NCI-H1105 treated with DMSO at 0.1 percent for 48 hours (cell line): ENCODE measurements at regions not wholly inside any gene's neighbourhood (a gene's known extent, or its start where the extent isn't known, plus 50 kb on each side); places are given as distances from the start of the nearest gene placed in this dataset.
A peak's percentile ranks its signal among the peaks of the same experiment; 100 is the strongest.

Experiments used
- DNase-seq: peaks from one replicate; lab custom pipeline; 2025; lab: John Stamatoyannopoulos, UW

GRCh38 chr1:58310881-58311280 lies 235.6 kb downstream of the OMA1 start:
- no peak for DNase-seq

- DNase-seq = no peak
Measured at GRCh38 chr1:58310469-58310868, 236.1 kb downstream of the OMA1 start.

GRCh38 chr1:58308206-58308605 lies 238.3 kb downstream of the OMA1 start:
- DNase-seq = no peak

GRCh38 chr1:58307431-58307830 lies 239.1 kb downstream of the OMA1 start:
- DNase-seq = no peak

- no peak for DNase-seq
Measured at GRCh38 chr1:58305622-58306021, 240.9 kb downstream of the OMA1 start.

DNA sequence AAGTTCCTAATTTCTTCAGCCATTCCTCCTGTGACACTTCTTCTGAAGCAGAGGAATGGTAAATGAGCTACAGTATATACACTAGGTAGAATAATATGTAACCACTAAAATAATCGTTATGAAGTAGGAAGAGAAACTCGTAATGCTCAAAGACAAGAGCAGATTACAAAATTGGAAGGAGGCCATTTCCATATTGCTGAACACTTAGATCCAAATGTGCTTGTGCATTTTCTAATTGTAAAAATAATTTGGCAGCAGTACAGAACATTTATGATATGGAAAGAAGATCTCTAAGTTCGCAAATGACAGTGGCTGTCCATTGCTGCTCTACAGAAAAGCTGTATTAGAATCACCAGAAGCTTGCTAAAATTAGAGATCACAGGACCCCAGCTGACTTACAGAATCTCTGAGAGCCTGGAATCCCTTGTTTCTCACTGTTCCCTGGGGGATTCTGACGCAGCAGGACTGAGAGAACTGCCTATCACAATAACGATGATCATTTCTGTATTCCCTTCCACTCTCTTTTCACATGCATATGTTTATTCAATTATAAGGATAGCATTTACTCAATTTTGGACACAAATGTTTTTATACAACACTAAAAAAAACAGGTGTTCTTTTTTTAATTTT lies 242.1 kb downstream of the OMA1 start:
- DNase-seq = peak; percentile 75

DNA sequence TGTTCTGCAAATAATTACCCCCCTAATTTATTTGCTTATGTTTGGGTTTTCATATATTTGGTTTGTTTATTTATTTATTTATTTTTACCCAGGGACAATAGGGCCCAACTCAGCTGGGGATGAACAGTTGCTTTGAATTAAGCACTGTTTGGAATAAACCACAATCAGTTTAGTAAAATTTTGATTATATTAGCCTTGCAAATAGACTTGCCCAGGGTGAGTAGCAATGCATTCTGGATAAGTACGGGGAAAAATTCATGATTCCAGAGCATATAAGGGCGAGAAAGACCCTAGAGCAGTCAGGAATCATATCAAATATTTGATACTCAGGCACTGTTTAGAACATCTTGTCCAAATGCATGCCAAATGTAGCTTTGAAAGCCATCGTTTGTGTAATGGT lies 242.7 kb downstream of the OMA1 start:
- DNase-seq = no peak

GRCh38 chr1:58293388-58293787 lies 253.1 kb downstream of the OMA1 start:
- no peak for DNase-seq

- DNase-seq = no peak
Measured at GRCh38 chr1:58290685-58291372, 255.7 kb downstream of the OMA1 start.

GRCh38 chr1:58288624-58289142 lies 257.8 kb downstream of the OMA1 start:
- DNase-seq = no peak

GRCh38 chr1:58287894-58288623 lies 258.5 kb downstream of the OMA1 start:
- peak; percentile 9 for DNase-seq

DNA sequence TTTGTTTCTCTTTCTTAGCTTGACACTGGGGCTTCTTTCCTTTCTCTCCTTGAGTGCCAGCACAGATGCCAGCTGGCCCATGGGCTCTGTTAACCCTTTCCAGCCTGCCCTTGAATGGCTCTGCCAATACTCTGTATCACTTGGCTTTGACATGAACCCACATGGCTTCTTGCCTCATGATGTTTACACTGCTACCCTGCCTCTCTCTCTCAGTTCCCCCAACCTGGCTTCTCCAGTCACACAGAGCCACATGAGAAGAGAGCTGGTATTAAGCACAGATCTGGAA lies 262.4 kb downstream of the OMA1 start:
- DNase-seq = no peak

DNA sequence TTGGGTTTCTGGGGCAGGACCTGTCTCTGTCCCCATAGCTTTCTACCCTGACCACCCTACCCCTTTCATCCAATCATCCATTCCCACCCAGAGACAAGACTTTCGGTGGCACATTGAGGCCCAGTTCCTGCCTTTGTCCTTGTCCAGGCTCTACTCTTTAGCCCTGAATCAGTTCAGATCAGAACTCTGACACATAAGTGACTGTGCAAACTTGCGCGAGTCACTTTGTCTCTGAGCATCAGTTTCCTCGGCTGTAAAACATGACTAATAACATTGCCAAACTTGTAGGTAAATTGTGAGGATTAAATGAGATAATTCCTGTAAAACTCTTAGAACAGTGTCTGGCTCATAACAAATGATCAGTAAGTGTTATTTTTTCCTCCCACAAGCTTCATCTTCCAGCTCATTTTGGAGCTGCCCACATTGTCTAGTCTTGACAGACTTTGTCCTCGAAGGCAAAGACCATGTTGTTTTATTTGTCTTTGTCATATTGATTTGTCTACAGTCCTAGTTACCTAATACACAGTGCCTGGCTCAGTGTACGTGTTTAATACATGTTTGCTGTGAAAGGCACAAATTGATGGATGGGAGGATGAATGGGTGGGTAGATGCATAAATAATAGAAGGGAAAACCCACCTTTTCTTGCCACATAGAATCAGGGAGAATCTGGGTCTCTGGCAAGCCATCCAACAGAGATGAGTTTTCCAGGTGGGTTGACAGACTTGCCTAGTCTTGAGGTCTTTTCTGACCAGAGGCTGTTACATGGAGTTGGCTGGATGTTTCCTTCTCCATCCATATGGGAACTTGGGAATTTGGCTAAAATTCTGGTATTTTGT lies 262.9 kb downstream of the OMA1 start:
- no peak for DNase-seq

GRCh38 chr1:58282623-58283387 lies 263.7 kb downstream of the OMA1 start:
- DNase-seq = no peak

DNA sequence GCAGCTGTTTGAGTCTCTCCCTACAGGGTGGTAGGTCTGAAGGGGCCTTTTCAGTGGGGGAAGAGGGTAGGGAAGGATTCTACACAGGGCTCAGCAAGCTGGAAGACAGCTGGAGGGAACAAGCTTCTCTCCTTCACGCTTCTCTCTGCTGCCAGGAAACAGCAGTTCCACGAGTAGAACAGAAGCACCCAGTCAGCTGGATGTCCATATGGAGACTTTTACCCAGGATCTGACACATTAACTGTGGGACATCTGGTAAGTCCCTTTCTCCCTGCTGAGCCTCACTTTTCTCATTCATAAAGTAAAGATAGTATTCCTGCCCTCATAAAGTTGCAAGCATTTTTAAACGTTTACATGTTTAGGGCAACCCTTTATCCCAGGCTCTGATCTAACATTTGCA lies 280.3 kb downstream of the OMA1 start:
- no peak for DNase-seq

- no peak for DNase-seq
Measured at GRCh38 chr1:58264462-58264861, 282.1 kb downstream of the OMA1 start.

GRCh38 chr1:58262702-58263101 lies 283.8 kb downstream of the OMA1 start:
- no peak for DNase-seq

DNA sequence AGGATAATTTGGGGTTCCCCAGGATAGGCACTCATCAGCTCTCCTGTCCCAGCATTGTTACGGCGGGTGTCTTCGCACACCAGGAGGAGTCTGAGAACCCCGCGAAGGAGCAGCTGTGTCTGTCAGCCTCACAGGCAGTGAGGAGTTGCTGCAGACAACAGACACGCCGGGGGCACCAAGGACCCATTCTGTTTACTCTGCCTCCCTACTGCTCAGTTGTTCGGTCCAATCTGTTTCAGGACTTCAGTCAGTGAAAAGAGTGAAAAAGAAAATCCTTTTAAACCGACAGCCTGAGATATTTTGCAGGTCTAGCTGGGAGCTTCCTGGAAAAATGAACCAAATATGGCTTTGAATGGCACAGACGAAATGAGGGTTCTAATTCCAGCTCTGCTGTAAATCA lies 288.4 kb downstream of the OMA1 start:
- no peak for DNase-seq

GRCh38 chr1:58257003-58257402 lies 289.5 kb downstream of the OMA1 start:
- DNase-seq = no peak

GRCh38 chr1:58256546-58256945 lies 290.0 kb downstream of the OMA1 start:
- DNase-seq = no peak

GRCh38 chr1:58256041-58256440 lies 290.5 kb downstream of the OMA1 start:
- DNase-seq = no peak

- no peak for DNase-seq
Measured at GRCh38 chr1:58255192-58255591, 291.3 kb downstream of the OMA1 start.
